Keratinocyte (primary cell): ENCODE measurements at regions not wholly inside any gene's neighbourhood (a gene's known extent, or its start where the extent isn't known, plus 50 kb on each side); places are given as distances from the start of the nearest gene placed in this dataset.

Experiments
- DNase-seq: peaks from one replicate; pipeline ENCODE4 v3.0.0-alpha.2; 2011; ENCODE audit warnings: low read depth, missing footprints, low spot score
- FAIRE-seq: peaks from 2 replicates; lab custom pipeline; 2011; peaks lifted over from hg19 to GRCh38; lab: Jason Lieb, UNC
- H2AFZ ChIP-seq: 2 replicates; pipeline ENCODE4 v1.6.0; 2012; ENCODE audit warnings: low read length, control low read depth, inconsistent platforms; ENCODE audit not compliant: control insufficient read depth
- H3K27ac ChIP-seq: 2 replicates; pipeline ENCODE4 v1.5.1; 2011; ENCODE audit warnings: low read length; ENCODE audit not compliant: control insufficient read depth, insufficient read depth
- H3K27me3 ChIP-seq: 3 replicates; pipeline ENCODE4 v1.6.0; 2011; ENCODE audit warnings: low read length; ENCODE audit not compliant: control insufficient read depth, insufficient read depth; ENCODE audit errors: extremely low read depth
- H3K36me3 ChIP-seq, 2 experiments: 2 replicates in 1 of 2; 3 replicates in 1 of 2; pipeline ENCODE4 v1.5.1; 2011; ENCODE audit warnings: low read length in 2 of 2, mild to moderate bottlenecking in 1 of 2; ENCODE audit not compliant: control insufficient read depth in 2 of 2, insufficient read depth in 2 of 2; ENCODE audit errors: extremely low read depth in 1 of 2
- H3K4me1 ChIP-seq: 3 replicates; pipeline ENCODE4 v1.5.1; 2011; ENCODE audit warnings: low read length; ENCODE audit not compliant: control insufficient read depth, insufficient read depth; ENCODE audit errors: extremely low read depth
- H3K4me2 ChIP-seq: 3 replicates; pipeline ENCODE4 v1.6.0; 2011; ENCODE audit warnings: low read depth, low read length; ENCODE audit not compliant: control insufficient read depth, insufficient read depth; ENCODE audit errors: extremely low read depth
- H3K4me3 ChIP-seq, 3 experiments: fragments of 200-600 bp in 1 of 3; sonication (generic) in 1 of 3; 2 replicates in 2 of 3; 3 replicates in 1 of 3; pipeline ENCODE4 v1.5.1; 2011 to 2016; ENCODE audit warnings: low read length in 3 of 3, mild to moderate bottlenecking in 3 of 3, control low read depth in 2 of 3, inconsistent platforms in 1 of 3, low read depth in 1 of 3, mixed read lengths in 1 of 3, mixed run types in 1 of 3, moderate library complexity in 1 of 3; ENCODE audit not compliant: control insufficient read depth in 2 of 3, insufficient read depth in 2 of 3; ENCODE audit errors: extremely low read depth in 1 of 3
- H3K79me2 ChIP-seq: 2 replicates; pipeline ENCODE4 v1.6.0; 2012; ENCODE audit warnings: low read length; ENCODE audit not compliant: control insufficient read depth, insufficient read depth
- H3K9ac ChIP-seq: 3 replicates; pipeline ENCODE4 v1.6.0; 2011; ENCODE audit warnings: low read length; ENCODE audit not compliant: control insufficient read depth, insufficient read depth; ENCODE audit errors: extremely low read depth
- H3K9me1 ChIP-seq: 3 replicates; pipeline ENCODE4 v1.6.0; 2011; ENCODE audit warnings: low read length; ENCODE audit not compliant: control insufficient read depth, insufficient read depth; ENCODE audit errors: extremely low read depth
- H3K9me3 ChIP-seq: 2 replicates; pipeline ENCODE4 v1.5.1; 2012; ENCODE audit warnings: low read depth, low read length; ENCODE audit not compliant: control insufficient read depth
- H4K20me1 ChIP-seq: 3 replicates; pipeline ENCODE4 v1.6.0; 2011; ENCODE audit warnings: low read length; ENCODE audit not compliant: control insufficient read depth, insufficient read depth; ENCODE audit errors: extremely low read depth
- EZH2 ChIP-seq: IDR thresholded peaks from one replicate; pipeline ENCODE4 v1.6.1; 2012; ENCODE audit warnings: inconsistent platforms, mild to moderate bottlenecking, low read length, moderate library complexity
- dilution Hi-C: fragments of 300-500 bp; cut with MboI; formaldehyde crosslinking; loops from one replicate; pipeline ENCODE4 v1.7.0; 2020; ENCODE audit warnings: low sequenced_read_pairs; ENCODE audit not compliant: extremely low pct_ligation_motif_present
- TF ChIP-seq, protein P1 (sequence below), 3 experiments: IDR thresholded peaks in 1 of 3; conservative IDR thresholded peaks in 1 of 3; optimal IDR thresholded peaks in 1 of 3; 2 replicates in 2 of 3; 3 replicates in 1 of 3; pipeline versions ENCODE3 to v1.5.1; 2011; ENCODE audit warnings: low read length in 3 of 3, mild to moderate bottlenecking in 3 of 3, moderate library complexity in 2 of 3, control low read depth in 1 of 3, inconsistent platforms in 1 of 3; ENCODE audit not compliant: insufficient read depth in 2 of 3; ENCODE audit errors: extremely low read depth in 1 of 3

DNA sequence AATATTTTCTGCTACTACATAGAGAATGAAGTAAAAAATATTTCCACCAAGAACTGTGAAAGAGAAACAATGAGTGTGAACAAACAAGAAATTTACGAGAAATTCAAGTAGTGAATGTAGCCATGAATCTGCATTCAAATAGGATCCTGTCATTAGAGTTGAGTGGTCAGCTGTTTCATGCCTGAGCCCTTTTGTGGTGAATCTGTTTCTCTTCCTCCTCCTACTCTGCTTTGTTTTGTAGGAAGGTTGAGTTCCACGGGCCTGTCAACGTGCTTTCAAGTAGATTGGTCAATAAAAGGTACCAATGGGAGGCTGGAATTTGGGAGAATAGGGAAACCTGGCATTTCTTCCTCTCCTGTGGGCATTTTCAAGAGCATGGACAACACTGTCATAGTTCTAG lies 1749.6 kb upstream of the FLRT2 start:
- no peaks in the 10 kb centered on the region for H3K9me3 ChIP-seq
- FAIRE-seq (no peak), DNase-seq (no peak)
- no peaks in the 10 kb centered on the region for H3K9me1 ChIP-seq
- H2AFZ ChIP-seq: no peak overlapping the region
- no peaks in the 10 kb centered on the region for H4K20me1 ChIP-seq
- no peak for TF ChIP-seq EZH2
- TF ChIP-seq, protein P1, sequence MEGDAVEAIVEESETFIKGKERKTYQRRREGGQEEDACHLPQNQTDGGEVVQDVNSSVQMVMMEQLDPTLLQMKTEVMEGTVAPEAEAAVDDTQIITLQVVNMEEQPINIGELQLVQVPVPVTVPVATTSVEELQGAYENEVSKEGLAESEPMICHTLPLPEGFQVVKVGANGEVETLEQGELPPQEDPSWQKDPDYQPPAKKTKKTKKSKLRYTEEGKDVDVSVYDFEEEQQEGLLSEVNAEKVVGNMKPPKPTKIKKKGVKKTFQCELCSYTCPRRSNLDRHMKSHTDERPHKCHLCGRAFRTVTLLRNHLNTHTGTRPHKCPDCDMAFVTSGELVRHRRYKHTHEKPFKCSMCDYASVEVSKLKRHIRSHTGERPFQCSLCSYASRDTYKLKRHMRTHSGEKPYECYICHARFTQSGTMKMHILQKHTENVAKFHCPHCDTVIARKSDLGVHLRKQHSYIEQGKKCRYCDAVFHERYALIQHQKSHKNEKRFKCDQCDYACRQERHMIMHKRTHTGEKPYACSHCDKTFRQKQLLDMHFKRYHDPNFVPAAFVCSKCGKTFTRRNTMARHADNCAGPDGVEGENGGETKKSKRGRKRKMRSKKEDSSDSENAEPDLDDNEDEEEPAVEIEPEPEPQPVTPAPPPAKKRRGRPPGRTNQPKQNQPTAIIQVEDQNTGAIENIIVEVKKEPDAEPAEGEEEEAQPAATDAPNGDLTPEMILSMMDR (optimal IDR thresholded peaks at IDR 0.05 in 1 of 3, IDR thresholded peaks at IDR 0.05 in 1 of 3, conservative IDR thresholded peaks at IDR 0.05 in 1 of 3; ENCODE audit: extremely low read depth in 1 of 3, insufficient read depth in 2 of 3, low read length in 3 of 3): no peak
- H3K9ac ChIP-seq: no peak overlapping the region
- no peak overlapping the region for H3K4me3 ChIP-seq
- no peak overlapping the region for H3K4me2 ChIP-seq
- no peaks in the 10 kb centered on the region for H3K79me2 ChIP-seq
- no peaks in the 10 kb centered on the region for H3K36me3 ChIP-seq
- no peaks in the 10 kb centered on the region for H3K4me1 ChIP-seq
- no peaks in the 10 kb centered on the region for H3K27me3 ChIP-seq
- H3K27ac ChIP-seq: no peak overlapping the region
- dilution Hi-C loops: no loop called here

GRCh38 chr14:83798421-83798820 lies 1731.5 kb upstream of the FLRT2 start:
- Histone ChIP-seq H3K9me1 (no peaks in the 10 kb centered on the region), H2AFZ (no peak overlapping the region), H3K4me1 (no peaks in the 10 kb centered on the region), H3K9ac (no peak overlapping the region), H3K4me3 (no peak overlapping the region), H3K9me3 (no peaks in the 10 kb centered on the region), H3K36me3 (no peaks in the 10 kb centered on the region), H3K27ac (no peak overlapping the region), H4K20me1 (no peaks in the 10 kb centered on the region), H3K4me2 (no peak overlapping the region), H3K27me3 (no peaks in the 10 kb centered on the region), H3K79me2 (no peaks in the 10 kb centered on the region)
- FAIRE-seq: no peak
- no peak for DNase-seq
- dilution Hi-C loops: no loop called here
- no peak for TF ChIP-seq EZH2
- TF ChIP-seq, protein P1 (optimal IDR thresholded peaks at IDR 0.05 in 1 of 3, IDR thresholded peaks at IDR 0.05 in 1 of 3, conservative IDR thresholded peaks at IDR 0.05 in 1 of 3; ENCODE audit: extremely low read depth in 1 of 3, insufficient read depth in 2 of 3, low read length in 3 of 3): no peak
